ENCODE measurements at regions not wholly inside any gene's neighbourhood (a gene's known extent, or its start where the extent isn't known, plus 50 kb on each side); places are given as distances from the start of the nearest gene placed in this dataset.

- Histone ChIP-seq H3K9me3 (ENCODE audit: control insufficient read depth in 4 of 4, insufficient read depth in 3 of 4, low read length in 3 of 4) (peaks cover 0 to 10% (median 0%) of the 10 kb centered on the region in 4 donors), H3K36me3 (ENCODE audit: control insufficient read depth in 4 of 4, insufficient read depth in 4 of 4, low read length in 4 of 4) (no peaks in the 10 kb centered on the region)
- 67 to 85% methylated on average over 7 of the region's 7 CpGs for WGBS, 2 donors
These were observed 383.0 kb upstream of the EEF2KMT start for GRCh38 chr16:5480431-5481195.

GRCh38 chr16:5479926-5480325 is 382.3 kb upstream of the EEF2KMT start:
- peaks cover 0 to 5% (median 4%) of the 10 kb centered on the region in 3 donors for H3K27me3 ChIP-seq (ENCODE audit: control insufficient read depth in 3 of 3, insufficient read depth in 3 of 3, low read length in 2 of 3)
- H3K9me3 ChIP-seq (ENCODE audit: control insufficient read depth in 4 of 4, insufficient read depth in 3 of 4, low read length in 3 of 4), result peaks cover 0 to 10% (median 0%) of the 10 kb centered on the region in 4 donors
- no peak overlapping the region for H3K4me3 ChIP-seq
- DNase-seq (peak; percentile 11 to 68 (median 30)), ATAC-seq (ENCODE audit: insufficient read depth, low FRiP score) (no peak)
- no peak overlapping the region for H3K27ac ChIP-seq (ENCODE audit: low read depth in 1 of 2, low read length in 1 of 2)
- H3K9ac ChIP-seq (ENCODE audit: insufficient read depth in 1 of 2, low read length in 2 of 2), result no peak overlapping the region
- no peak for TF ChIP-seq CTCF (IDR thresholded peaks at IDR 0.05; ENCODE audit: control extremely low read depth, extremely low read depth)
- whole genome bisulfite sequencing, 2 donors, result 16 to 24% methylated on average over 3 of the region's 3 CpGs
- H3K4me1 ChIP-seq (ENCODE audit: control insufficient read depth in 5 of 5, insufficient read depth in 5 of 5, low read length in 5 of 5), result no peaks in the 10 kb centered on the region
- H3K36me3 ChIP-seq (ENCODE audit: control insufficient read depth in 4 of 4, insufficient read depth in 4 of 4, low read length in 4 of 4), result no peaks in the 10 kb centered on the region

More at GRCh38 chr16:5480431-5481195, 383.0 kb upstream of the EEF2KMT start:
- H3K27ac ChIP-seq (ENCODE audit: low read depth in 1 of 2, low read length in 1 of 2), result no peak overlapping the region
- TF ChIP-seq CTCF (IDR thresholded peaks at IDR 0.05; ENCODE audit: control extremely low read depth, extremely low read depth), result no peak
- no peak overlapping the region for H3K9ac ChIP-seq (ENCODE audit: insufficient read depth in 1 of 2, low read length in 2 of 2)
- no peaks in the 10 kb centered on the region for H3K4me1 ChIP-seq (ENCODE audit: control insufficient read depth in 5 of 5, insufficient read depth in 5 of 5, low read length in 5 of 5)
- DNase-seq (no peak), ATAC-seq (ENCODE audit: insufficient read depth, low FRiP score) (no peak)
- peaks cover 0 to 5% (median 4%) of the 10 kb centered on the region in 3 donors for H3K27me3 ChIP-seq (ENCODE audit: control insufficient read depth in 3 of 3, insufficient read depth in 3 of 3, low read length in 2 of 3)
- H3K4me3 ChIP-seq, result no peak overlapping the region

- WGBS, 2 donors, result 74 to 78% methylated on average over 7 of the region's 7 CpGs
- H3K27ac ChIP-seq (ENCODE audit: low read depth in 1 of 2, low read length in 1 of 2), result no peak overlapping the region
- no peak for TF ChIP-seq CTCF (IDR thresholded peaks at IDR 0.05; ENCODE audit: control extremely low read depth, extremely low read depth)
- H3K4me1 ChIP-seq (ENCODE audit: control insufficient read depth in 5 of 5, insufficient read depth in 5 of 5, low read length in 5 of 5), result no peaks in the 10 kb centered on the region
- peaks cover 2 to 5% (median 4%) of the 10 kb centered on the region in 3 donors for H3K27me3 ChIP-seq (ENCODE audit: control insufficient read depth in 3 of 3, insufficient read depth in 3 of 3, low read length in 2 of 3)
- DNase-seq, result no peak
- no peak for ATAC-seq (ENCODE audit: insufficient read depth, low FRiP score)
- H3K9me3 ChIP-seq (ENCODE audit: control insufficient read depth in 4 of 4, insufficient read depth in 3 of 4, low read length in 3 of 4), result peaks cover 0 to 9% (median 0%) of the 10 kb centered on the region in 4 donors
- H3K4me3 ChIP-seq, result no peak overlapping the region
- no peak overlapping the region for H3K9ac ChIP-seq (ENCODE audit: insufficient read depth in 1 of 2, low read length in 2 of 2)
- no peaks in the 10 kb centered on the region for H3K36me3 ChIP-seq (ENCODE audit: control insufficient read depth in 4 of 4, insufficient read depth in 4 of 4, low read length in 4 of 4)
These were observed 380.4 kb upstream of the EEF2KMT start for GRCh38 chr16:5478036-5478435.

Data from lung (tissue), 11 donors.